H1 (cell line): ENCODE measurements at regions not wholly inside any gene's neighbourhood (a gene's known extent, or its start where the extent isn't known, plus 50 kb on each side); places are given as distances from the start of the nearest gene placed in this dataset.

ENCODE experiments used
- BCL11A ChIP-seq, 2 experiments: IDR thresholded peaks; one replicate each; pipeline ENCODE4 v1.6.1; 2011; ENCODE audit warnings: low read depth in 2 of 2, low read length in 2 of 2, mild to moderate bottlenecking in 2 of 2
- CTCF ChIP-seq, 3 experiments: IDR thresholded peaks; 1 replicate in 2 of 3; 2 replicates in 1 of 3; pipeline versions ENCODE4 v1.5.1 to v1.6.1; 2011; ENCODE audit warnings: low read length in 3 of 3, mild to moderate bottlenecking in 3 of 3, inconsistent platforms in 2 of 3, low read depth in 1 of 3, moderate library complexity in 1 of 3; ENCODE audit not compliant: insufficient read depth in 1 of 3; ENCODE audit errors: control extremely low read depth in 1 of 3
- RXRA ChIP-seq: IDR thresholded peaks from 2 replicates; pipeline ENCODE4 v1.6.1; 2011; ENCODE audit warnings: low read depth, mild to moderate bottlenecking, low read length, moderate library complexity; ENCODE audit not compliant: insufficient read depth
- TAF1 ChIP-seq: IDR thresholded peaks from 2 replicates; pipeline ENCODE4 v1.6.1; 2011; ENCODE audit warnings: mild to moderate bottlenecking, low read depth, low read length

- TF ChIP-seq CTCF (IDR thresholded peaks at IDR 0.05; ENCODE audit: control extremely low read depth in 1 of 3, insufficient read depth in 1 of 3, low read depth in 1 of 3, low read length in 3 of 3) (no peak), RXRA (no peak), BCL11A (IDR thresholded peaks at IDR 0.05; ENCODE audit: low read depth in 2 of 2, low read length in 2 of 2) (no peak), TAF1 (no peak)
- TF ChIP-seq, all 59 proteins: peak for 0
These were observed 197.7 kb upstream of the PREP start (continued) for GRCh38 chr6:105600336-105601260.
